ENCODE measurements at regions not wholly inside any gene's neighbourhood (a gene's known extent, or its start where the extent isn't known, plus 50 kb on each side); places are given as distances from the start of the nearest gene placed in this dataset.

DNA sequence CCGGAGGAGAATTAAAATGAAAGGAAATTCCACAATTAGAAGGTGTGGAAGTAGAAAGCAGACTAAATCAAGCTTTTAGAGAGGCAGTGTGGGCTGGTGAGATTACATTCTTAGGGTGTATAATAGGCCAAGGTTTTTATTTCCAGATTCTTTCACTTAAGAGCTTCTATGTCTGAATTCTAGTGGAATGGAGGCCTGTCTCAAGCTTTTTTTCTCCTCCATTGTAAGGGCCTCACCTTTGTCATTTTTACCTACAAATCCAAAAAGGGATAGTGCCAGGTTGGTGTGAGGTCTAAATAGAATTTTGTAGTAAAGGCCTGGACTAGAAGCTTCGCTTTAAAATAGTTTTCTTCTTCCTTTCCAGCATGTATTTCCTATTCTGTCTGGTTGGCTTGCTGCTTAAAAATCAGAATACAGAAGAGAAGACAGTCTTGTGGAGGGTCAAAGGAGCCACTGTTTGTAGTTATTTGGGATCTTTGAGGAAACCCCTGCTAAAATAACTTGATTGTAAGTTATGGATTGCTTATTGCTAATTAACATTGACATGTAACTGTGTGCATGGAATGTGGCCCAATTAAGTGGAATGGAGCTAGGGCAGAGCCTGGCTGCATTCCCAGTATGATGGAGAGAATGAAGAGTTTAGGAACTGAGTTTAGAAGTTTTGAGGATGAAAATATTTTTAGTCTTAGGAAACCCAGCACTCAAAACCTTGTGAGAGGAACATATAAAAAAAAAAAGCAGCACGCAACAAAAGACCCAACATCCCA, 162.5 kb upstream of the B3GALT2 start:
- no peak for TF ChIP-seq CTCF (conservative IDR thresholded peaks at IDR 0.05; ENCODE audit: low read length)
- TF ChIP-seq EZH2phosphoT487 (IDR thresholded peaks at IDR 0.05; ENCODE audit: borderline replicate concordance, low read depth, low read length) = no peak
